Left cardiac atrium (tissue), 4 donors: ENCODE measurements at regions not wholly inside any gene's neighbourhood (a gene's known extent, or its start where the extent isn't known, plus 50 kb on each side); places are given as distances from the start of the nearest gene placed in this dataset.
A peak's percentile ranks its signal among the peaks of the same experiment; 100 is the strongest.
"Not testable (repeated sequence)": the region's sequence is repeated elsewhere in the genome, so short reads cannot be mapped to it uniquely, and the experiment has no call there.

Source experiments
- ATAC-seq, 2 donors: fragments of 200-7000 bp; cut with Tn5 transposase; one replicate each; pipeline ENCODE4 v1.9.1; 2020; ENCODE audit warnings: mild to moderate bottlenecking in 2 of 2, moderate library complexity in 2 of 2
- DNase-seq: peaks from one replicate; pipeline ENCODE4 v3.0.0-alpha.2; 2020
- intact Hi-C, 2 donors: fragments of 100-400 bp; cut with DNase I; formaldehyde crosslinking; loops; one replicate each; pipeline versions ENCODE4 v1.14.1 to v1.15.1; 2022 to 2023
- donor health status: DM: no; HTN: yes; CAD: no.
- donor health status: DM: no; HTN: yes; CAD: no; lungs with severe emphysema.
- donor health status: DM: yes; HTN: yes; CAD: no.
- donor health status: Dilated cardiomyopathy.

GRCh38 chr15:66860844-66861243 lies 158.8 kb downstream of the SMAD6 start:
- intact Hi-C loops, result no loop called here
- DNase-seq (no peak), ATAC-seq (no peak)

DNA sequence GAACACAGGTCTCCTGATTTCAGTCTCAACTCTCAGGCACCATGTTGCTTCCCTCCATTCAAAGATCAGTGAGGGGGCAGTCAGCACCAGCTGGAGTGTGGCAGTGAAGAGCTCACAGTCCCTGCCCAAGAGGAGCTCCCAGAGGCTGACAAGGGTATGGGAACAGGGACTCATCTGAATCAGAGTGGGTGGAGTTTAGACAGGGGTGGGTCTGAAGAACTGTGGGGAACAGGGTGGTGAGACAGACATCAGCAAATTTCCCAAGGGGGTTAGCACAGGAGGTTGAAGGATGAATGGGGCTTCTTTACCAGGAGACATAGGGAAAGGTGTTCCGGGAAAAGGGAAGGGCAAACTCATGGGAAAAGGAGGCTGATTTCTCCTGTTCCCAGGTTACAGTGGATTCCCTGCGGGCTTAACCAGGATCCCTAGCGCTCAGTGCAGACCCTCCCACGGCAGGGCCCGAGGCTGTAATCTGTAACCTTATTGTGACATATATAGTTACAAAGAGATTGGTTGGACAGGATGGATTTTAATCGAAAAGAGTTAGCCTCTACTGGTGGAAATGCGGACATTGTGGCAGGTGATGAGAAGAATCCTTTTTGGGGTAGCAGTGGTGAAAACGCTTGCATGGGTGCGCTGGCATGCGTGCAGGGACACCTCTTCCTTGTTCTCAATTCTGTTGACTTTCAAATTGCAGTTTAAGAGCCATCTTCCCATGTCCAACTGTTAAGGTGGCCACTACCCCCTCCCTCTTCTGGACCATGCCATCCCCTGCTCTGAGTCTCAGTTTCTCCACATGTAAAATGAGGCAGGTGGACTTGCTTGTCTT lies 160.3 kb downstream of the SMAD6 start:
- intact Hi-C loops, result no loop called here
- ATAC-seq, result no peak

GRCh38 chr15:66862940-66863335 lies 160.9 kb downstream of the SMAD6 start:
- DNase-seq (peak; percentile 83), ATAC-seq (peak; percentile 84 to 89)
- intact Hi-C loops, result no loop called here

More for the DNA sequence above, 160.3 kb downstream of the SMAD6 start:
- no peak for DNase-seq

GRCh38 chr15:66863390-66864085 lies 161.5 kb downstream of the SMAD6 start:
- ATAC-seq (no peak), DNase-seq (no peak)
- intact Hi-C loops, result no loop called here

DNA sequence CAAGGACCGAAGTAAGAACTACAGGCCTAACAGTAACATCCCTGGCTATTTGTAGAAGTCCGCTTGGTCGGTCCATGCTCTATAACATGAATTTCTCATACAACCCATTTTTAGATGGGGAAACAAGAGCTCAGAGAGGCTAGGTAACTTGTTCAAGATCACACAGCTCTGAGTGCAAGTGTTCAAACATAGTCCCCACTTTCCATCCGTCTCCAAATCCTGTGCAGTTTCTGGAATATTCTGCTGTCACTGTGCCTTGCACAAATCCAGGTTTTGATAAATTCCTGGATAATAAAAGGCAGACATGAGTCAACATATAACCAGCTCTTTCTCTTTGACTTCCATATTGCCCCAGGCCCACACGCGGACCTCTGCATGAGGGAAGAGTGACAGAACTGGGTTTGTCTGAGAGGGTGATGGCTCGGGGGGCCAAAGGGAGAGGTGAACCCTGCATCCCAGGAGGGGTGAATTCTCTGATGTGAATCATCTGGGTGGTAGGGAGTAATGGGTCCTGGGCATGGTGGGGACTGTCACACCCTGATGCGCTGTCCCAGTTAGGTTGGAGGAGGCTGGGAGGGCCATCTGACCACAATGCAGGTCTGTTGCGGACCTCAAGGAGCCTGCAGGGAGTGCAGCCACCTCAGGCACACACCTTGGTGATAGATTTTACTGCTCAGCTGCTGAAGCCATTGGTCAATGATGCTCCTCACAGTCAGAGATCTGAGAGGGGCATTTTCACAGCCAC lies 162.2 kb downstream of the SMAD6 start:
- ATAC-seq, result no peak
- DNase-seq, result no peak
- intact Hi-C loops, result no loop called here

- intact Hi-C loops, result no loop called here
- ATAC-seq (no peak), DNase-seq (no peak)
Observed at GRCh38 chr15:66864871-66865281, 162.8 kb downstream of the SMAD6 start.

DNA sequence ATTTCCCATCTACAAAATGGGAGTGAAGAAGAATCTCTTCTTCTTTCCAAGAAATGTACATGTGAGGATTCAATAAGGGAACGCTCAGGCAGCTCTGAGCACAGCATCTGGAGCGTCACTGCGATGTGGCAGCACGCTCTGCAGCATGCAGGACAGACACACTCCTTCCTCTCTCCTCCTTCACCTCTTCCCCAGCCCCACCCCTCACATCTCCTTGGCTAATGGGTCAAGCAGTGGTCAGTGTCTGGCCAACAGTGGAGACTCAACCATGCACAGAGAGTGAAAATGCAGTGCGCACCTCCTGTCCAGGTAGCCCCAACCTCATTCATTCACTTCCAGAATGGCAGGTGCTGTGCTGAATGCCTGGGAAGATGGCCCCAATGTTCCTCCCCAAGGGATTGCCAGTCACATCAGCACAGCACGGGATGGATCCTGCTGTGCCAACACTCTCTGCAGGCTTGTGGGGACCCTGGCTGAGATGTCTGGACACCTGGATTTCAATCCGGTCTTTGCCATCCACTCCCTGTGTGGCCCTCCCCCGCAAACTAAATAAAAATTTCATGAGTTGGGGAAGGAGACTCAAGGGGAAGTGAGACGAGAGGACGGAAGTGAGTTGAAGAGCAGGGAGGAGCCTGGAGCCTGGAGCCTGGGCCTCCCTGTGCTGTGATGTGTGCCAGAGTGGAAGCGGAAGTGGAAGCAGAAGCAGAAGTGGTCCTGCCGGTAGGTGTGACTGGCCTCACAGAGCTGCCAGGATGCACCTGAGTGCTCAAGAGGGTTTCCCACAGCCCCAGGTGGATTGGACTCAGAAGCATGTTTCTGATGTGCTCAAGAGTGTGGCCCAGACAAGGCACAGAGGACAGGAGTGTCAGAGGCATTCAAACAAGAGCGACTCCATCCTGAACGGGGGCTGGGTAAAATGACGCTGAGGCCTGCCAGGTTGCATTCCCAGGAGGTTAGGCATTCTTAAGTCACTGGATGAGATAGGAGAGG lies 163.9 kb downstream of the SMAD6 start:
- intact Hi-C loops, result no loop called here
- peak; percentile 57 to 61 for ATAC-seq
- no peak for DNase-seq

DNA sequence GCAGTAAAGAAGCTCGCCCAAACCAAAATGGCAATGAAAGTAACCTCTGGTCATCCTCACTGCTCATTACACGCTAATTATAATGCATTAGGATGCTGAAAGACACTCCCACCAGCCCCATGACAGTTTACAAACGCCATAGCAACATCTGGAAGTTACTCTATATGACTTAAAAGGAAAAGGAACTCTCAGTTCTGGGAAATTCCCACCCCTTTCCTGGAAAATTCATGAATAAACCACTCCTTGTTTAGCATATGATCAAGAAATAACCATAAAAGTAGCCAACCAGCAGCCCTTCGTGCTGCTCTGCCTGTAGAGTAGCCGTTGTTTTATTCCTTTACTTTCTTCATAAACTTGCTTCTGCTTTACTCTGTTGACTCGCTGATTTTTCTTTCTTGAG lies 164.6 kb downstream of the SMAD6 start:
- DNase-seq (no peak), ATAC-seq (no peak)
- intact Hi-C loops, result no loop called here

GRCh38 chr15:66868918-66869317 lies 166.9 kb downstream of the SMAD6 start:
- ATAC-seq (no peak), DNase-seq (no peak)
- intact Hi-C loops, result no loop called here

- DNase-seq (no peak), ATAC-seq (no peak)
- intact Hi-C loops, result no loop called here
Observed at GRCh38 chr15:66870880-66871388, 168.9 kb downstream of the SMAD6 start.

GRCh38 chr15:66872405-66872804 lies 170.4 kb downstream of the SMAD6 start:
- intact Hi-C loops, result no loop called here
- no peak for ATAC-seq
- no peak for DNase-seq

DNA sequence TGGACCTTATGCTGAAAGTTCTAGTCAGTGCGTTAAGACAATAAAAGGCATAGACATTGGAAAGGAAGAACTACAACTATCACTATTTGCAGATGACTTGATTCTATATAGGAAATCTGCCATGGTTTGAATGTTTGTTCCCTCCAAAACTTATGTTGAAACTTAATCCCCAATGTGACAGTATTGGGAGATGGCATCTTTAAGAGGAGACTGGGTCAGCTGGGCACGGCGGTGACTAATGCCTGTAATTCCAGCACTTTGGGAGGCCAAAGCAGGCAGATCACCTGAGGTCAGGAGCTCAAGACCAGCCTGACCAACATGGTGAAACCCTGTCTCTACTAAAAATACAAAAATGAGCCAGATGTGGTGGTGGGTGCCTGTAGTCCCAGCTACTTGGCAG lies 171.3 kb downstream of the SMAD6 start:
- intact Hi-C loops, DNase-seq: not testable (repeated sequence)

GRCh38 chr15:66873856-66874255 lies 171.8 kb downstream of the SMAD6 start:
- DNase-seq (no peak), ATAC-seq (no peak)
- intact Hi-C loops, result no loop called here

More for the DNA sequence above, 171.3 kb downstream of the SMAD6 start:
- not testable (repeated sequence) for ATAC-seq

DNA sequence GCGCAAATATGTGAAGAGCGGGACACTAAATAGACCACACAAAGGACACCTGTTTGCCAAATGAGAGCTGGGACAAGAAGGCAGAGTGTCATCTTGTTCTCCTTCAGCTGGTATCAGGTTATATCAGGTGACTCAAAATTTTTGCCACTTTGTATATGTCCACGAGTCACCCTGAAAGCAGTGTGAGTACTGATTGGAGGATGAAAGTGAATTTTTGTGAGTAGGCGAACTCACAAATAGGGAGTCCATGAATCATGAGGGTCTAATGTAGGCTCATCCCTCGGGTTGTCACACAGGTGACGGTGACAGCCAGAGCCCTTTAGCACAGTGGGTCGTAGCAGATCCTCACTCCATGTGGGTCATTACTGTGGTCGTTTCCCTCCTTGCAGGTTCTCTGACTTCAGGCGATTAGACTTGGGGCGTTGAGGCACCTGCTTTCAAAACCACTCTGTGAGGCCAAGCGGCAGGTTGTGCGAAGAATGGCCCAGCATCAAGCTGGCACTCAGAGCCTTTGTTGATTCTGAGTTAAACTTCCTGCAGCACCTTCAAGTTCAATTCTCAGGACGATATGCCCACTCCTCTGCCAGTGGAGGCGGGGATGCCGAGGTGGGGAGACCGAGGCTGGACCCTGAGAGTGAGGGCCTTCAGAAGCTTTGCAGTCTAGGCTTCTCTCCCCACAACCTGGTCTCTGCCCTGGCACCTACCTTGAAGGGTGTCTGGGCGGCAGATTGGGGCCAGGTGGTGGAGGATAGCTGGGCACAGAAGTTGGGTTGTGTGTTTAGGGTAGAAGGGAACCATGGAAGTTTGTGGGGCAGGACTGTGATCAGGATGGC lies 173.8 kb downstream of the SMAD6 start:
- intact Hi-C loops, result no loop called here
- DNase-seq (no peak), ATAC-seq (no peak)

DNA sequence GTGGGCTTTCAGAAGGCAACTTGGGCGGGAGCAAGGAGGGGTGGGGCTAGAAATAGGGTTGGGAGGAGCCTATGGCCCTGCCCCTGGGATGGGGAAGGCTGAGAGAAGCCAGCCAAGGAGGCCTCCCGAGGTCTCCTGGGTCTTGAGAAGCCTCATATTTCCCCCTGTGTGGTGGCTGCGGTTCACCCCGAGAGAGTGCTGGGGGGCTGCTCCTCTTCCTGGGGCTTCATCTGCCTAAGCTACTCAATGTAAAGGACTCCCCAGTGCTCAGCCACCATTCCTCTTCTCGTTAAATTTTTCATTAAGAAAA lies 174.3 kb downstream of the SMAD6 start:
- DNase-seq (no peak), ATAC-seq (peak in 1 of 2 donors; percentile 8)
- intact Hi-C loops, result no loop called here

GRCh38 chr15:66876731-66877476 lies 174.9 kb downstream of the SMAD6 start:
- ATAC-seq (no peak), DNase-seq (no peak)
- intact Hi-C loops, result no loop called here
